ENCODE measurements at regions not wholly inside any gene's neighbourhood (a gene's known extent, or its start where the extent isn't known, plus 50 kb on each side); places are given as distances from the start of the nearest gene placed in this dataset.

GRCh38 chr10:130985158-130985753, 326.3 kb downstream of the TCERG1L start:
- no peak overlapping the region for H3K27ac ChIP-seq (ENCODE audit: control insufficient read depth, insufficient read depth, low read length)
- no peak overlapping the region for H3K4me2 ChIP-seq (ENCODE audit: control insufficient read depth, extremely low read depth, insufficient read depth, low read depth, low read length)
- H3K9me3 ChIP-seq (ENCODE audit: control insufficient read depth, low read depth, low read length) = peaks cover 4% of the 10 kb centered on the region
- H3K36me3 ChIP-seq (ENCODE audit: control insufficient read depth in 2 of 2, extremely low read depth in 1 of 2, insufficient read depth in 2 of 2, low read length in 2 of 2) = no peaks in the 10 kb centered on the region
- TF ChIP-seq EZH2 (IDR thresholded peaks at IDR 0.05; ENCODE audit: low read length) (no peak), CTCF (optimal IDR thresholded peaks at IDR 0.05 in 1 of 3, IDR thresholded peaks at IDR 0.05 in 1 of 3, conservative IDR thresholded peaks at IDR 0.05 in 1 of 3; ENCODE audit: extremely low read depth in 1 of 3, insufficient read depth in 2 of 3, low read length in 3 of 3) (no peak)
- H3K79me2 ChIP-seq (ENCODE audit: control insufficient read depth, insufficient read depth, low read length) = no peaks in the 10 kb centered on the region
- dilution Hi-C loops (cut with MboI; ENCODE audit: extremely low pct_ligation_motif_present, low sequenced_read_pairs) = no loop called here
- no peaks in the 10 kb centered on the region for H3K9me1 ChIP-seq (ENCODE audit: control insufficient read depth, extremely low read depth, insufficient read depth, low read length)
- no peaks in the 10 kb centered on the region for H3K27me3 ChIP-seq (ENCODE audit: control insufficient read depth, extremely low read depth, insufficient read depth, low read length)
- H3K9ac ChIP-seq (ENCODE audit: control insufficient read depth, extremely low read depth, insufficient read depth, low read length) = no peak overlapping the region
- H2AFZ ChIP-seq (ENCODE audit: control insufficient read depth, low read length) = no peak overlapping the region
- H3K4me1 ChIP-seq (ENCODE audit: control insufficient read depth, extremely low read depth, insufficient read depth, low read length) = no peaks in the 10 kb centered on the region
- no peaks in the 10 kb centered on the region for H4K20me1 ChIP-seq (ENCODE audit: control insufficient read depth, extremely low read depth, insufficient read depth, low read length)
- no peak overlapping the region for H3K4me3 ChIP-seq (ENCODE audit: control insufficient read depth in 2 of 3, extremely low read depth in 1 of 3, insufficient read depth in 2 of 3, low read depth in 1 of 3, low read length in 3 of 3)
- DNase-seq (ENCODE audit: low read depth, low spot score) (no peak), FAIRE-seq (no peak)

- Histone ChIP-seq H3K9me1 (ENCODE audit: control insufficient read depth, extremely low read depth, insufficient read depth, low read length) (no peaks in the 10 kb centered on the region), H3K27ac (ENCODE audit: control insufficient read depth, insufficient read depth, low read length) (no peak overlapping the region), H3K4me1 (ENCODE audit: control insufficient read depth, extremely low read depth, insufficient read depth, low read length) (no peaks in the 10 kb centered on the region), H3K4me2 (ENCODE audit: control insufficient read depth, extremely low read depth, insufficient read depth, low read depth, low read length) (no peak overlapping the region), H3K27me3 (ENCODE audit: control insufficient read depth, extremely low read depth, insufficient read depth, low read length) (no peaks in the 10 kb centered on the region), H3K36me3 (ENCODE audit: control insufficient read depth in 2 of 2, extremely low read depth in 1 of 2, insufficient read depth in 2 of 2, low read length in 2 of 2) (no peaks in the 10 kb centered on the region), H3K4me3 (ENCODE audit: control insufficient read depth in 2 of 3, extremely low read depth in 1 of 3, insufficient read depth in 2 of 3, low read depth in 1 of 3, low read length in 3 of 3) (no peak overlapping the region), H2AFZ (ENCODE audit: control insufficient read depth, low read length) (no peak overlapping the region), H3K9ac (ENCODE audit: control insufficient read depth, extremely low read depth, insufficient read depth, low read length) (no peak overlapping the region), H3K79me2 (ENCODE audit: control insufficient read depth, insufficient read depth, low read length) (no peaks in the 10 kb centered on the region), H4K20me1 (ENCODE audit: control insufficient read depth, extremely low read depth, insufficient read depth, low read length) (no peaks in the 10 kb centered on the region), H3K9me3 (ENCODE audit: control insufficient read depth, low read depth, low read length) (peaks cover 5% of the 10 kb centered on the region)
- TF ChIP-seq CTCF (optimal IDR thresholded peaks at IDR 0.05 in 1 of 3, IDR thresholded peaks at IDR 0.05 in 1 of 3, conservative IDR thresholded peaks at IDR 0.05 in 1 of 3; ENCODE audit: extremely low read depth in 1 of 3, insufficient read depth in 2 of 3, low read length in 3 of 3) (no peak), EZH2 (IDR thresholded peaks at IDR 0.05; ENCODE audit: low read length) (no peak)
- FAIRE-seq (no peak), DNase-seq (ENCODE audit: low read depth, low spot score) (no peak)
- dilution Hi-C loops (cut with MboI; ENCODE audit: extremely low pct_ligation_motif_present, low sequenced_read_pairs) = no loop called here
Observed at GRCh38 chr10:130986846-130987245, 324.7 kb downstream of the TCERG1L start.
